ENCODE measurements at regions not wholly inside any gene's neighbourhood (a gene's known extent, or its start where the extent isn't known, plus 50 kb on each side); places are given as distances from the start of the nearest gene placed in this dataset.

DNA sequence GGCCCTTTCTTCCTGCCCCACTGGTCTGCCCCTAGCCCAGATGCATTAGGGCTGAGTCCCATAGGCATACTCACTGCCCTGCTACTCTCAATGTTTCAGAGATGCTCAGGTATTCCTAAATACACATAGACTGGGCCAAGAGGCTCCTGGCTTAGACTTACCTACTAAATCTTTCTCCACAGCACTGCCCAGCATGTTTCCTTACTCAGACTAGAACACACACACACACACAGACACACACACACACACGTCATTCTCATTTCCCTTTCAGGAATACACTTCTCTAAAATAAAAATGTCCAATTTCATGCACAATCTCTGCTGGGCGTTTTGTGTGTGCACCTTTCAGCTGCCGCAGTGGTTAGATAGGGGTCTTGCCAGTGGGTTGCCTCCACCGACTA, 175.7 kb downstream of the FAM43A start:
- no peak for TF ChIP-seq SIN3A (IDR thresholded peaks at IDR 0.05; ENCODE audit: borderline replicate concordance, insufficient read depth, low read length)
- no peak for TF ChIP-seq POLR2AphosphoS5 (IDR thresholded peaks at IDR 0.05; ENCODE audit: low read depth, low read length)
- TF ChIP-seq, protein P1, sequence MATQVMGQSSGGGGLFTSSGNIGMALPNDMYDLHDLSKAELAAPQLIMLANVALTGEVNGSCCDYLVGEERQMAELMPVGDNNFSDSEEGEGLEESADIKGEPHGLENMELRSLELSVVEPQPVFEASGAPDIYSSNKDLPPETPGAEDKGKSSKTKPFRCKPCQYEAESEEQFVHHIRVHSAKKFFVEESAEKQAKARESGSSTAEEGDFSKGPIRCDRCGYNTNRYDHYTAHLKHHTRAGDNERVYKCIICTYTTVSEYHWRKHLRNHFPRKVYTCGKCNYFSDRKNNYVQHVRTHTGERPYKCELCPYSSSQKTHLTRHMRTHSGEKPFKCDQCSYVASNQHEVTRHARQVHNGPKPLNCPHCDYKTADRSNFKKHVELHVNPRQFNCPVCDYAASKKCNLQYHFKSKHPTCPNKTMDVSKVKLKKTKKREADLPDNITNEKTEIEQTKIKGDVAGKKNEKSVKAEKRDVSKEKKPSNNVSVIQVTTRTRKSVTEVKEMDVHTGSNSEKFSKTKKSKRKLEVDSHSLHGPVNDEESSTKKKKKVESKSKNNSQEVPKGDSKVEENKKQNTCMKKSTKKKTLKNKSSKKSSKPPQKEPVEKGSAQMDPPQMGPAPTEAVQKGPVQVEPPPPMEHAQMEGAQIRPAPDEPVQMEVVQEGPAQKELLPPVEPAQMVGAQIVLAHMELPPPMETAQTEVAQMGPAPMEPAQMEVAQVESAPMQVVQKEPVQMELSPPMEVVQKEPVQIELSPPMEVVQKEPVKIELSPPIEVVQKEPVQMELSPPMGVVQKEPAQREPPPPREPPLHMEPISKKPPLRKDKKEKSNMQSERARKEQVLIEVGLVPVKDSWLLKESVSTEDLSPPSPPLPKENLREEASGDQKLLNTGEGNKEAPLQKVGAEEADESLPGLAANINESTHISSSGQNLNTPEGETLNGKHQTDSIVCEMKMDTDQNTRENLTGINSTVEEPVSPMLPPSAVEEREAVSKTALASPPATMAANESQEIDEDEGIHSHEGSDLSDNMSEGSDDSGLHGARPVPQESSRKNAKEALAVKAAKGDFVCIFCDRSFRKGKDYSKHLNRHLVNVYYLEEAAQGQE (IDR thresholded peaks at IDR 0.05; ENCODE audit: insufficient read depth in 1 of 2, low read depth in 2 of 2, low read length in 2 of 2) = no peak
- TF ChIP-seq FOXP2 (optimal IDR thresholded peaks at IDR 0.05; ENCODE audit: borderline replicate concordance, extremely low read depth, extremely low read length, insufficient read depth) = no peak
- TF ChIP-seq TAF1 (IDR thresholded peaks at IDR 0.05; ENCODE audit: borderline replicate concordance, insufficient read depth, low read length) = no peak

DNA sequence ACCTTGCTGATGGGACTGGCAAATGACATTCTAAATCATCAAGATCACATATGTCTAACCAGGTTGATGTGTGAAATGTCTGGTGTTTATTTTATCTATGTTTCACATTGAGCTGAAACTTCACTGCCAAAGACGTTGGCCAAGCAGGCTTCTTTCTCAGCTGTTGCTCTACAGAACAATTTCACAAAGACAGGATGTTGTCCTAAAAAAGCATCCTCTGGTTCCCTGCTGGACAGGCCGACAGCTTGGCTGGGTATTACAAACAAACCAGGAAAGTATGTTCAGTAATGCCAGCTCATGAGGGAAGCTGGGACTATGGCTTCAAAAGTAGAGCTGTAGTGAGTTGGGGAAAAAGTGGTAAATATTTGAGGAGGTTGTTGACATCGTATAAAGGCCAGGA, 179.4 kb downstream of the FAM43A start:
- no peak for TF ChIP-seq TAF1 (IDR thresholded peaks at IDR 0.05; ENCODE audit: borderline replicate concordance, insufficient read depth, low read length)
- TF ChIP-seq POLR2AphosphoS5 (IDR thresholded peaks at IDR 0.05; ENCODE audit: low read depth, low read length) = no peak
- TF ChIP-seq FOXP2 (optimal IDR thresholded peaks at IDR 0.05; ENCODE audit: borderline replicate concordance, extremely low read depth, extremely low read length, insufficient read depth) = no peak
- TF ChIP-seq, protein P1 (IDR thresholded peaks at IDR 0.05; ENCODE audit: insufficient read depth in 1 of 2, low read depth in 2 of 2, low read length in 2 of 2) = no peak
- TF ChIP-seq SIN3A (IDR thresholded peaks at IDR 0.05; ENCODE audit: borderline replicate concordance, insufficient read depth, low read length) = no peak

DNA sequence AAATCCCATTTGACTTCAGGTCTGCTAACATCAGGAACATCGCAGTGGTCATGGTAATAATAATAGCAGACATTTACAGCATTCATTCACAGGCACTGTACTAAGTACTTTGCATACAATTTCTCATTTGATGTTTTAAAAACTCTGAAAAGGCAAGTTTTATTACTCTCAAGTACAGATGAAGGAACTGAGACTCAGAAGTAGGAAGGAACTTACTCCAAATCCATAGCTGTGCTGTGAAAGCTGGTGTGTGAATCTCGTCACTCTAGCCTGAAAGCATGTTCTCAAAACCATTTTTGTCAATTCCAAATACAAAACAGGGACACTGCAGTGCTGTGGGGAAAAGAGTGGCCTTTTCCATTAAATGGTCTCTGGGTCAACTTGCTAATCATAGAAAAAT, 179.9 kb downstream of the FAM43A start:
- TF ChIP-seq POLR2AphosphoS5 (IDR thresholded peaks at IDR 0.05; ENCODE audit: low read depth, low read length) (no peak), TAF1 (IDR thresholded peaks at IDR 0.05; ENCODE audit: borderline replicate concordance, insufficient read depth, low read length) (no peak), SIN3A (IDR thresholded peaks at IDR 0.05; ENCODE audit: borderline replicate concordance, insufficient read depth, low read length) (no peak), FOXP2 (optimal IDR thresholded peaks at IDR 0.05; ENCODE audit: borderline replicate concordance, extremely low read depth, extremely low read length, insufficient read depth) (no peak)
- TF ChIP-seq, protein P1 (IDR thresholded peaks at IDR 0.05; ENCODE audit: insufficient read depth in 1 of 2, low read depth in 2 of 2, low read length in 2 of 2) = no peak

DNA sequence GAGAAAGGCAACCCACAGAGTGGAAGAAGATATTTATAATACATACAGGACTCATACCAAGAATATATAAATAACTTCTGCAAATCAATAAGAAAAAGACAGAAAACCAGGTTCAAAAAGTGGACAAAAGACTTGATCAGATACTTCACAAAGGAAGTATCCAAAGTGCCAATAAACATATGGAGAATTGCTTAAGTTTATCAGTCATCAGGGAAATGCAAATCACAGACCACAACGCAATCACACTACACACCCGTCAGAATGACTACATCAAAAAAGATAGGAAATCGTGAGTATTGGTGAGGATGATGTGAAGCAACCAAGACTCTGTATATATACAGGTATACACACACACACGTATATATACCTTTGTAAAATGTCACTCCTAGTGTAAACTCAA, 180.6 kb downstream of the FAM43A start:
- no peak for TF ChIP-seq POLR2AphosphoS5 (IDR thresholded peaks at IDR 0.05; ENCODE audit: low read depth, low read length)
- TF ChIP-seq TAF1 (IDR thresholded peaks at IDR 0.05; ENCODE audit: borderline replicate concordance, insufficient read depth, low read length) = no peak

DNA sequence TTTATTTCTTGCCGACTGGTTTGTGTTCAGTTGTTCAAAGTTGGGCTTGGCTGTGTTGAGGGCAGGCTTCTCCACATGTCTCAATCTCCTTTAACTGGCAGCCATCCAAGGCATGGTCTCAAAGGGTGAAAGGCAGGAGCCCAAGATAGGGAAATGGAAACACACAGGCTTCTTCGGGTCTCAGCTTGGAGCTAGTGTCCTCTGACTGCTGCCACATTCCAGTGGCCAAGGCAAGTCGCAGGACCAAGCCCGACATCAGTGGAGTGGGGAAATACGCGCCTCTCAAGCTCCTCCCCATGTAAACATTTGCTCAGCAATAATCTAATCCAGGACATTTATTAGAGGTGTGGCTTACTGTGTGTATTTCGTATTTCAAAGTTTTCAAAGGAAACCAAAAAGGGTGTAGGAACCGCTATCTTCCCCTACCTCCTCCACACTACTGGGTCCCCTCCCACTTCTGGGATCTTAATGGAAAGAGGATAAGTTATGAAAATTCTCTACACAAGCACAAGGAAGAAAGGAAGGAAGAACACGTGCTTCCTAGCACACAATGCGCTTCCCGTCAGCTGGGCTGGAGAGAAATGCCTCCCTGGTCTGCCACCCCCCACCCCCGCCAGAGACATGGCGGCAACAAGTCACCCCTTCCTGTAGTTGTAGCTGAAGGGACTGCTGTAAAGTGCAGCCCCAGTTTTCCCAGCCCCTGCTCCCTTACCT, 181.7 kb downstream of the FAM43A start:
- TF ChIP-seq SIN3A (IDR thresholded peaks at IDR 0.05; ENCODE audit: borderline replicate concordance, insufficient read depth, low read length) (no peak), FOXP2 (optimal IDR thresholded peaks at IDR 0.05; ENCODE audit: borderline replicate concordance, extremely low read depth, extremely low read length, insufficient read depth) (no peak), POLR2AphosphoS5 (IDR thresholded peaks at IDR 0.05; ENCODE audit: low read depth, low read length) (no peak), TAF1 (IDR thresholded peaks at IDR 0.05; ENCODE audit: borderline replicate concordance, insufficient read depth, low read length) (no peak)
- TF ChIP-seq, protein P1 (IDR thresholded peaks at IDR 0.05; ENCODE audit: insufficient read depth in 1 of 2, low read depth in 2 of 2, low read length in 2 of 2) = no peak

Measured in PFSK-1 (cell line).